HepG2 (cell line): ENCODE measurements at regions not wholly inside any gene's neighbourhood (a gene's known extent, or its start where the extent isn't known, plus 50 kb on each side); places are given as distances from the start of the nearest gene placed in this dataset.

Source experiments
- AHR ChIP-seq: IDR thresholded peaks from 2 replicates; pipeline ENCODE4 v1.6.1; 2018; ENCODE audit warnings: missing genetic modification reagents, missing compliant biosample characterization
- ZBTB40 ChIP-seq, 2 experiments: fragments of 450-650 bp in 1 of 2; sonication (generic) in 1 of 2; formaldehyde crosslinking in 1 of 2; IDR thresholded peaks; 2 replicates each; pipeline versions ENCODE4 v1.6.1 to v1.8.0; 2016 to 2022; ENCODE audit warnings: antibody characterized with exemption in 1 of 2, mild to moderate bottlenecking in 1 of 2, missing genetic modification reagents in 1 of 2
- ZNF263 ChIP-seq: sonication (generic); formaldehyde crosslinking; IDR thresholded peaks from 2 replicates; pipeline ENCODE4 v1.4.0; 2020; ENCODE audit warnings: missing genetic modification reagents
- TF ChIP-seq, protein P1 (sequence below): sonication (generic); formaldehyde crosslinking; conservative IDR thresholded peaks from 2 replicates; pipeline ENCODE4 v1.4.0; 2020; ENCODE audit warnings: missing genetic modification reagents

DNA sequence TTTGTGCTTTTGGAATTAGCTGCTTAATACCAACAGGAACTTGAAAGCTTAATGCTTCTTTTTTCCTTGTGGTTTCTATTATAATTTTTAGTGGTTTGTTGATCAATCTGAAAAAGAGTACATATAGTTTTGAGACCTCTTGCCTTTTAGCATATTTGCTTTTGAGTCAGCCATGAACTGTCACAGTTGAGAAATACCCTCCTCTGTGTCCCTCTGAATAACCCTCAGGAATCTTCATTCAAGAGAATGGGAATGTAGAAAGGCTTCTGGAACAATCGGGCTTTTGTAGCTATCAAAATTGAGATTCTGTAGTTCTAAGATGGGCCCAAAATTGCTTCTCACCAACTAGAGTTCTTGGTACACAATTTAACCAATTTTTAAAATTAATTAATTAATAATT lies 451.1 kb upstream of the TRIB2 start:
- TF ChIP-seq ZBTB40 (IDR thresholded peaks at IDR 0.05): no peak
- no peak for TF ChIP-seq ZBTB40 (CRISPR knock-in tag; IDR thresholded peaks at IDR 0.05)
- TF ChIP-seq, protein P1, sequence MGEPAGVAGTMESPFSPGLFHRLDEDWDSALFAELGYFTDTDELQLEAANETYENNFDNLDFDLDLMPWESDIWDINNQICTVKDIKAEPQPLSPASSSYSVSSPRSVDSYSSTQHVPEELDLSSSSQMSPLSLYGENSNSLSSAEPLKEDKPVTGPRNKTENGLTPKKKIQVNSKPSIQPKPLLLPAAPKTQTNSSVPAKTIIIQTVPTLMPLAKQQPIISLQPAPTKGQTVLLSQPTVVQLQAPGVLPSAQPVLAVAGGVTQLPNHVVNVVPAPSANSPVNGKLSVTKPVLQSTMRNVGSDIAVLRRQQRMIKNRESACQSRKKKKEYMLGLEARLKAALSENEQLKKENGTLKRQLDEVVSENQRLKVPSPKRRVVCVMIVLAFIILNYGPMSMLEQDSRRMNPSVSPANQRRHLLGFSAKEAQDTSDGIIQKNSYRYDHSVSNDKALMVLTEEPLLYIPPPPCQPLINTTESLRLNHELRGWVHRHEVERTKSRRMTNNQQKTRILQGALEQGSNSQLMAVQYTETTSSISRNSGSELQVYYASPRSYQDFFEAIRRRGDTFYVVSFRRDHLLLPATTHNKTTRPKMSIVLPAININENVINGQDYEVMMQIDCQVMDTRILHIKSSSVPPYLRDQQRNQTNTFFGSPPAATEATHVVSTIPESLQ (CRISPR knock-in tag): no peak
- no peak for TF ChIP-seq ZNF263 (CRISPR knock-in tag)
- TF ChIP-seq AHR (CRISPR knock-in tag): no peak
